Spleen (tissue), 11 donors: ENCODE measurements at regions not wholly inside any gene's neighbourhood (a gene's known extent, or its start where the extent isn't known, plus 50 kb on each side); places are given as distances from the start of the nearest gene placed in this dataset.

ENCODE experiments used
- DNase-seq: peaks from one replicate; pipeline ENCODE4 v3.0.0-alpha.2; 2020
- H3K27ac ChIP-seq, 8 donors: fragments of 200-600 bp; sonication (generic) in 7 of 8; 1 replicate in 4 of 8; 2 replicates in 4 of 8; pipeline versions ENCODE4 v1.5.0 to v1.8.0; 2016 to 2021; ENCODE audit warnings: inconsistent platforms in 4 of 8, mild to moderate bottlenecking in 4 of 8, moderate library complexity in 1 of 8
- H3K27me3 ChIP-seq, 7 donors: fragments of 200-600 bp; sonication (generic) in 6 of 7; replicated peaks in 1 of 7; 1 replicate in 4 of 7; 2 replicates in 3 of 7; pipeline versions ENCODE4 v1.5.0 to v1.8.0; 2016 to 2021; ENCODE audit warnings: inconsistent platforms in 3 of 7, mild to moderate bottlenecking in 1 of 7
- H3K36me3 ChIP-seq, 6 donors: fragments of 200-600 bp; sonication (generic) in 5 of 6; 1 replicate in 4 of 6; 2 replicates in 2 of 6; pipeline versions ENCODE4 v1.5.0 to v1.8.0; 2016 to 2021; ENCODE audit warnings: inconsistent platforms in 2 of 6
- H3K4me1 ChIP-seq, 6 donors: fragments of 200-600 bp; sonication (generic) in 5 of 6; 1 replicate in 3 of 6; 2 replicates in 3 of 6; pipeline versions ENCODE4 v1.5.0 to v1.8.0; 2016 to 2021; ENCODE audit warnings: inconsistent platforms in 3 of 6
- H3K4me3 ChIP-seq, 8 donors: fragments of 200-600 bp; sonication (generic) in 7 of 8; 1 replicate in 4 of 8; 2 replicates in 4 of 8; pipeline versions ENCODE4 v1.5.0 to v1.8.0; 2016 to 2021; ENCODE audit warnings: inconsistent platforms in 4 of 8, mild to moderate bottlenecking in 4 of 8, moderate library complexity in 2 of 8
- H3K9me3 ChIP-seq, 8 donors: fragments of 200-600 bp; sonication (generic) in 7 of 8; 1 replicate in 4 of 8; 2 replicates in 4 of 8; pipeline versions ENCODE4 v1.5.0 to v1.8.0; 2016 to 2021; ENCODE audit warnings: inconsistent platforms in 4 of 8
- CTCF ChIP-seq, 11 experiments: fragments of 200-600 bp in 7 of 11; fragments of 450-650 bp in 4 of 11; sonication (generic) in 4 of 11; IDR thresholded peaks in 8 of 11; conservative IDR thresholded peaks in 3 of 11; 1 replicate in 7 of 11; 2 replicates in 4 of 11; pipeline versions ENCODE4 v1.4.0 to v1.8.0; 2016 to 2021; ENCODE audit warnings: antibody characterized with exemption in 11 of 11, inconsistent platforms in 4 of 11, mild to moderate bottlenecking in 1 of 11
- POLR2A ChIP-seq, 3 donors: fragments of 450-650 bp; IDR thresholded peaks; one replicate each; pipeline ENCODE4 v1.5.1; 2017; ENCODE audit warnings: antibody characterized with exemption in 3 of 3, mild to moderate bottlenecking in 1 of 3
- POLR2AphosphoS5 ChIP-seq, 3 donors: sonication (generic); formaldehyde crosslinking; IDR thresholded peaks; one replicate each; pipeline ENCODE4 v1.5.1; 2017; ENCODE audit warnings: antibody characterized with exemption in 3 of 3
- WGBS, 5 donors: extraction: QIAGEN DNeasy Blood & Tissue Kit in 3 of 5; methylation state at CpG; one replicate each; pipeline versions ENCODE4 v1.1.5 to v1.1.7; 2013 to 2018; 5-methylcytosine and 5-hydroxymethylcytosine counted together
- intact Hi-C: fragments of 100-400 bp; cut with DNase I; formaldehyde crosslinking; loops from one replicate; pipeline ENCODE4 v1.15.0; 2023; ENCODE audit warnings: low total_unique reads
- donor health status: healthy with polysubstance abuse.
- donor health status: DM: no; HTN: no; CAD: no; lungs with moderate emphysema.
- donor health status: DM: no; HTN: no; CAD: no.
- donor health status: Bipolar disorder and iron deficiency.
- donor health status: healthy.
- donor health status: DM: no; HTN: no; CAD: no.
- donor health status: DM: yes; HTN: yes; CAD: no.

GRCh38 chr3:96069065-96069464 is 745.3 kb upstream of the EPHA6 start:
- TF ChIP-seq POLR2A (IDR thresholded peaks at IDR 0.05), result no peak
- no peak for TF ChIP-seq POLR2AphosphoS5 (IDR thresholded peaks at IDR 0.05)
- TF ChIP-seq CTCF (IDR thresholded peaks at IDR 0.05 in 8 of 11, conservative IDR thresholded peaks at IDR 0.05 in 3 of 11), result no peak
- H3K36me3 ChIP-seq, result no peaks in the 10 kb centered on the region
- no peak overlapping the region for H3K27ac ChIP-seq
- H3K4me1 ChIP-seq, result no peaks in the 10 kb centered on the region
- no peak overlapping the region for H3K4me3 ChIP-seq
- 89 to 100% (median 93%) methylated on average over 1 of the region's 1 CpG for WGBS, 5 donors
- intact Hi-C loops, result no loop called here
- H3K27me3 ChIP-seq, result no peaks in the 10 kb centered on the region
- DNase-seq, result no peak
- H3K9me3 ChIP-seq, result peaks cover 0 to 22% (median 17%) of the 10 kb centered on the region in 8 donors

GRCh38 chr3:96070678-96071077 is 743.7 kb upstream of the EPHA6 start:
- intact Hi-C loops, result no loop called here

GRCh38 chr3:96071097-96071496 is 743.3 kb upstream of the EPHA6 start:
- Histone ChIP-seq H3K27ac (no peak overlapping the region), H3K4me3 (no peak overlapping the region), H3K27me3 (no peaks in the 10 kb centered on the region), H3K9me3 (peaks cover 0 to 28% (median 17%) of the 10 kb centered on the region in 8 donors), H3K4me1 (no peaks in the 10 kb centered on the region), H3K36me3 (no peaks in the 10 kb centered on the region)
- DNase-seq, result no peak
- TF ChIP-seq CTCF (IDR thresholded peaks at IDR 0.05 in 8 of 11, conservative IDR thresholded peaks at IDR 0.05 in 3 of 11), result no peak
- no peak for TF ChIP-seq POLR2A (IDR thresholded peaks at IDR 0.05)
- no peak for TF ChIP-seq POLR2AphosphoS5 (IDR thresholded peaks at IDR 0.05)
- intact Hi-C loops, result no loop called here
- WGBS, 5 donors, result 63 to 82% (median 70%) methylated on average over 5 of the region's 5 CpGs

More at GRCh38 chr3:96070678-96071077, 743.7 kb upstream of the EPHA6 start:
- Histone ChIP-seq H3K9me3 (peaks cover 0 to 24% (median 17%) of the 10 kb centered on the region in 8 donors), H3K4me1 (no peaks in the 10 kb centered on the region), H3K27ac (no peak overlapping the region), H3K27me3 (no peaks in the 10 kb centered on the region), H3K36me3 (no peaks in the 10 kb centered on the region), H3K4me3 (no peak overlapping the region)
- no peak for DNase-seq
- no peak for TF ChIP-seq CTCF (IDR thresholded peaks at IDR 0.05 in 8 of 11, conservative IDR thresholded peaks at IDR 0.05 in 3 of 11)
- TF ChIP-seq POLR2AphosphoS5 (IDR thresholded peaks at IDR 0.05), result no peak
- TF ChIP-seq POLR2A (IDR thresholded peaks at IDR 0.05), result no peak

GRCh38 chr3:96072226-96072625 is 742.2 kb upstream of the EPHA6 start:
- intact Hi-C loops, result no loop called here
- no peaks in the 10 kb centered on the region for H3K4me1 ChIP-seq
- peaks cover 0 to 35% (median 17%) of the 10 kb centered on the region in 8 donors for H3K9me3 ChIP-seq
- H3K27ac ChIP-seq, result no peak overlapping the region
- TF ChIP-seq POLR2AphosphoS5 (IDR thresholded peaks at IDR 0.05) (no peak), CTCF (IDR thresholded peaks at IDR 0.05 in 8 of 11, conservative IDR thresholded peaks at IDR 0.05 in 3 of 11) (no peak), POLR2A (IDR thresholded peaks at IDR 0.05) (no peak)
- no peaks in the 10 kb centered on the region for H3K27me3 ChIP-seq
- H3K36me3 ChIP-seq, result no peaks in the 10 kb centered on the region
- no peak overlapping the region for H3K4me3 ChIP-seq
- no peak for DNase-seq
